Colonic mucosa (tissue), 4 donors: ENCODE measurements at regions not wholly inside any gene's neighbourhood (a gene's known extent, or its start where the extent isn't known, plus 50 kb on each side); places are given as distances from the start of the nearest gene placed in this dataset.
"Not testable (repeated sequence)": the region's sequence is repeated elsewhere in the genome, so short reads cannot be mapped to it uniquely, and the experiment has no call there.

Experiments used
- DNase-seq: peaks from one replicate; pipeline ENCODE4 v3.0.0-alpha.2; 2020
- H3K27ac ChIP-seq: fragments of 200-600 bp; one replicate; pipeline ENCODE4 v1.8.0; 2021
- H3K27me3 ChIP-seq: fragments of 200-600 bp; one replicate; pipeline ENCODE4 v1.8.0; 2021
- H3K36me3 ChIP-seq: fragments of 200-600 bp; one replicate; pipeline ENCODE4 v1.8.0; 2021
- H3K4me1 ChIP-seq: fragments of 200-600 bp; one replicate; pipeline ENCODE4 v1.8.0; 2021; ENCODE audit warnings: mild to moderate bottlenecking
- H3K4me3 ChIP-seq: fragments of 200-600 bp; one replicate; pipeline ENCODE4 v1.8.0; 2021
- H3K9ac ChIP-seq, 2 donors: one replicate each; pipeline ENCODE4 v1.7.0; 2013; ENCODE audit warnings: control low read depth in 2 of 2, low read depth in 2 of 2, low read length in 2 of 2
- H3K9me3 ChIP-seq: fragments of 200-600 bp; one replicate; pipeline ENCODE4 v1.8.0; 2021
- CTCF ChIP-seq: fragments of 200-600 bp; IDR thresholded peaks from one replicate; pipeline ENCODE4 v1.8.0; 2022; ENCODE audit warnings: antibody characterized with exemption, mild to moderate bottlenecking
- intact Hi-C: fragments of 100-400 bp; cut with DNase I; formaldehyde crosslinking; loops from one replicate; pipeline ENCODE4 v1.14.1; 2022
- donor health status: healthy.
- donor health status: DM: no; HTN: no; CAD: no.
- donor health status: DM: no; HTN: no; CAD: no.

DNA sequence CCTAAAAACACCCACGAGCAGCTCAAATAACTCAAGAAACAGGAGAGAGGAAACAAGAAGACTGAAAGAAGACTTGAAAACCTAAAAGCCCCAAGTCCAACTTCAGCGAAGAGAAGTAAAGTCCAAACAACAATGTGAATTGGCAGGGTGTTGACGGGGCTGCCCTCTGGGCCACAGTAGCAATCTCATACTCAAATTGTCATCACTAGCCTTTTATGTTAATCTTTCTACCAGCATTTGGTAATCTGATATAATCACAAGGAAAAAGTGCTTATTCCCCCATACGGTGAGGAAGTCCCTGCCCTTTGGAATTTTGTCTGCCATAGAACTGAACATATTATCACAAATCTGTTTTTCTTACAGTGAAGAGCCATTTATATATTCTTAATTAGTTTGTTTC is 51.5 kb upstream of the IFNE start:
- Histone ChIP-seq H3K4me1 (no peaks in the 10 kb centered on the region), H3K4me3 (no peak overlapping the region), H3K9me3 (no peaks in the 10 kb centered on the region), H3K36me3 (no peaks in the 10 kb centered on the region), H3K27ac (no peak overlapping the region), H3K9ac (no peak overlapping the region), H3K27me3 (no peaks in the 10 kb centered on the region)
- DNase-seq, result no peak
- intact Hi-C loops, result no loop called here
- TF ChIP-seq CTCF, result no peak

DNA sequence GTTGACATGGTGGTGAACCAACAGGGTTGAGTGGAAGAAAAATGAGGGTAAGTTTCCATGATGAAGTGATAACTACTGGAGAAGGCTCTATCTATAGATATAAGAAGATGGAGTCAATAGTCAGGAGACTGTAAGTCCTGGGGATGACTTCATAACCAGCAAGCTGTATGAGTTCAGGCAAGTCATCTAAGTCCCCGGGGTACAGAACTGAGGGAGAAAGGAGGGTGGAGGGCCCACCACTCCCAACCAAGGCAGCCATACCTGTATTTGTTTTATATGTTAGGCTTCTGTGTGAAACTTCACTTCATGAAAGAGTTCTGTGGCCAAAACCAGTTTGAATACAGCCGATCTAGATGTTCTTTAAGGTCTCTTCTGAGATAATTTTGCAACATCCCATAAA is 53.3 kb upstream of the IFNE start:
- no peak for TF ChIP-seq CTCF
- DNase-seq, result no peak
- no peak overlapping the region for H3K9ac ChIP-seq
- no peak overlapping the region for H3K4me3 ChIP-seq
- no peaks in the 10 kb centered on the region for H3K9me3 ChIP-seq
- no peaks in the 10 kb centered on the region for H3K27me3 ChIP-seq
- no peak overlapping the region for H3K27ac ChIP-seq
- no peaks in the 10 kb centered on the region for H3K36me3 ChIP-seq
- no peaks in the 10 kb centered on the region for H3K4me1 ChIP-seq
- intact Hi-C loops, result no loop called here

- Histone ChIP-seq H3K27ac (no peak overlapping the region), H3K9ac (no peak overlapping the region), H3K4me1 (no peaks in the 10 kb centered on the region)
These were observed 60.7 kb upstream of the IFNE start for GRCh38 chr9:21542787-21543186.

GRCh38 chr9:21543187-21543586 is 61.1 kb upstream of the IFNE start:
- no peak for TF ChIP-seq CTCF
- no peaks in the 10 kb centered on the region for H3K27me3 ChIP-seq
- no peak for DNase-seq
- no peak overlapping the region for H3K27ac ChIP-seq
- no peaks in the 10 kb centered on the region for H3K9me3 ChIP-seq
- no peaks in the 10 kb centered on the region for H3K4me1 ChIP-seq
- intact Hi-C loops, result no loop called here
- H3K9ac ChIP-seq, result no peak overlapping the region
- H3K36me3 ChIP-seq, result no peaks in the 10 kb centered on the region
- no peak overlapping the region for H3K4me3 ChIP-seq

More at GRCh38 chr9:21542787-21543186, 60.7 kb upstream of the IFNE start:
- Histone ChIP-seq H3K27me3 (no peaks in the 10 kb centered on the region), H3K9me3 (no peaks in the 10 kb centered on the region), H3K36me3 (no peaks in the 10 kb centered on the region), H3K4me3 (no peak overlapping the region)
- intact Hi-C loops, result no loop called here
- DNase-seq, result no peak
- TF ChIP-seq CTCF, result no peak

DNA sequence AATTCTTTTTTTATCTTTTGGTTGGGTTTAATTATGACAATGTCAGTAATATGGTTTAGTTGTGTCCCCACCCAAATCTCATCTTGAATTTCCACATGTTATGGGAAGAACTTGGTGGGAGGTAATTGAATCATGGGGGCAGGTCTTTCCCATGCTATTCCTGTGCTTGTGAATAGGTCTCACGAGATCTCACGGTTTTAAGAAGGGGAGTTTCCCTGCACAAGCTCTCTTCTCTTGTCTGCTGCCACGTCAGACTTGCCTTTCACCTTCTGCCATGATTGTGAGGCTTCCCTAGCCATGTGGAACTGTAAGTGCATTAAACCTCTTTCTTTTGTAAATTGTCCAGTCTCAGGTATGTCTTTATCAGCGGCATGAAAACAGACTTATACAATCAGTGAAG is 61.7 kb upstream of the IFNE start:
- H3K9ac ChIP-seq, H3K4me1 ChIP-seq, DNase-seq, H3K27me3 ChIP-seq, H3K4me3 ChIP-seq, H3K27ac ChIP-seq, H3K36me3 ChIP-seq, H3K9me3 ChIP-seq, intact Hi-C loops: not testable (repeated sequence)

DNA sequence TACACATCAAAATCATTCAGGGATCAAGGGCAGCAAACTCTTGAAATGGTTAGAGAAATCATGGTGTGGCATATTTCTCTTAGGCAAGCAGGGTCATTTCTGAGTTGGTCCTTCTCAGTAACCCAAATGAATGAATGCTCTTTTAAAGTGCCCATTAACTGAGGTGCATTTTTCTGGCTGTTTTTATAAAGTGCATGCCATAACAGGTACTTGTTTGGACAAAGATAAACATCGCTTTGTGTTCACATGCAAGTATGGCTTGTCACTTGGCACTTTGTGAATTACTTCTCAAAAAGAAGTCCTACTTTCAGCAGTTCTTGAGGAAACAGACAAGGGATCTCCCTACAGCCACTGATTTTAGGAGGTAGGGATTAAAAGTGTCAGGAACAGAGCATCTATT is 64.8 kb upstream of the IFNE start:
- no peaks in the 10 kb centered on the region for H3K4me1 ChIP-seq
- no peak overlapping the region for H3K4me3 ChIP-seq
- no peaks in the 10 kb centered on the region for H3K27me3 ChIP-seq
- no peaks in the 10 kb centered on the region for H3K36me3 ChIP-seq
- intact Hi-C loops, result no loop called here
- TF ChIP-seq CTCF, result no peak
- H3K27ac ChIP-seq, result no peak overlapping the region
- no peak overlapping the region for H3K9ac ChIP-seq
- no peak for DNase-seq
- H3K9me3 ChIP-seq, result no peaks in the 10 kb centered on the region
